Vagina (tissue), 2 donors: ENCODE measurements at regions not wholly inside any gene's neighbourhood (a gene's known extent, or its start where the extent isn't known, plus 50 kb on each side); places are given as distances from the start of the nearest gene placed in this dataset.

Experiments used
- DNase-seq, 2 donors: peaks; one replicate each; pipeline ENCODE4 v3.0.0-alpha.2; 2017; ENCODE audit errors: extremely low spot score in 2 of 2
- H3K27ac ChIP-seq: fragments of 200-600 bp; sonication (generic); one replicate; pipeline ENCODE4 v1.5.1; 2019
- H3K27me3 ChIP-seq: fragments of 200-600 bp; sonication (generic); one replicate; pipeline ENCODE4 v1.5.1; 2019
- H3K36me3 ChIP-seq, 2 donors: fragments of 200-600 bp; sonication (generic); one replicate each; pipeline ENCODE4 v1.5.1; 2017 to 2019
- H3K4me1 ChIP-seq: fragments of 200-600 bp; sonication (generic); one replicate; pipeline ENCODE4 v1.5.1; 2019
- H3K4me3 ChIP-seq, 2 donors: fragments of 200-600 bp; sonication (generic); 1 replicate in 1 of 2; 2 replicates in 1 of 2; pipeline ENCODE4 v1.5.1; 2016 to 2019
- H3K9me3 ChIP-seq: fragments of 200-600 bp; sonication (generic); one replicate; pipeline ENCODE4 v1.5.1; 2019
- POLR2A ChIP-seq, 2 donors: fragments of 450-650 bp; IDR thresholded peaks; one replicate each; pipeline ENCODE4 v1.6.1; 2017; ENCODE audit warnings: antibody characterized with exemption in 2 of 2, mild to moderate bottlenecking in 2 of 2, moderate library complexity in 2 of 2
- POLR2AphosphoS5 ChIP-seq, 2 donors: sonication (generic); formaldehyde crosslinking; IDR thresholded peaks; one replicate each; pipeline ENCODE4 v1.9.0; 2017; ENCODE audit warnings: antibody characterized with exemption in 2 of 2, mild to moderate bottlenecking in 2 of 2, low read depth in 1 of 2; ENCODE audit not compliant: insufficient read depth in 1 of 2
- intact Hi-C: fragments of 100-400 bp; cut with DNase I; formaldehyde crosslinking; loops from one replicate; pipeline ENCODE4 v1.15.1; 2023
- TF ChIP-seq, protein P1 (sequence below), 3 experiments: fragments of 450-650 bp in 2 of 3; fragments of 200-600 bp in 1 of 3; sonication (generic) in 1 of 3; IDR thresholded peaks; one replicate each; pipeline ENCODE4 v1.5.1; 2017 to 2019; ENCODE audit warnings: antibody characterized with exemption in 3 of 3, mild to moderate bottlenecking in 2 of 3, moderate library complexity in 2 of 3

DNA sequence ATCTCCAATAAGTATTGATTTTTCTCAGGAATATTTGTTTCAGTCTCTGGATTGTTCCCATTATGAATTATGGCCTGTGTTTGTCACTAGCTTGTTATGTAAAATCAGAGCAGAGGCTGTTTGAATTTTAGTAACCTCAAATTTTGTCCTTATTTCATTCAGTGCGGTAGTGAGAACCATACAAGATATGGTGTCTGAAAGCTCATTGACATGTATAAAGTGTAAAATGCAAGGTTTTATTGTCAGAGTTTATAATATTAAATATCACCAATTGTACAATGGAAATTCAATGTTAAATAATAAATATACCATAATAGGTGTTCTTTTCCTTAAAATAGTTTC is 353.3 kb upstream of the SYNCRIP start:
- no peak for DNase-seq
- no peaks in the 10 kb centered on the region for H3K27me3 ChIP-seq
- no peak overlapping the region for H3K27ac ChIP-seq
- H3K4me1 ChIP-seq, result no peaks in the 10 kb centered on the region
- H3K9me3 ChIP-seq, result no peaks in the 10 kb centered on the region
- TF ChIP-seq POLR2AphosphoS5 (IDR thresholded peaks at IDR 0.05; ENCODE audit: insufficient read depth in 1 of 2, low read depth in 1 of 2) (no peak), POLR2A (IDR thresholded peaks at IDR 0.05) (no peak)
- TF ChIP-seq, protein P1, sequence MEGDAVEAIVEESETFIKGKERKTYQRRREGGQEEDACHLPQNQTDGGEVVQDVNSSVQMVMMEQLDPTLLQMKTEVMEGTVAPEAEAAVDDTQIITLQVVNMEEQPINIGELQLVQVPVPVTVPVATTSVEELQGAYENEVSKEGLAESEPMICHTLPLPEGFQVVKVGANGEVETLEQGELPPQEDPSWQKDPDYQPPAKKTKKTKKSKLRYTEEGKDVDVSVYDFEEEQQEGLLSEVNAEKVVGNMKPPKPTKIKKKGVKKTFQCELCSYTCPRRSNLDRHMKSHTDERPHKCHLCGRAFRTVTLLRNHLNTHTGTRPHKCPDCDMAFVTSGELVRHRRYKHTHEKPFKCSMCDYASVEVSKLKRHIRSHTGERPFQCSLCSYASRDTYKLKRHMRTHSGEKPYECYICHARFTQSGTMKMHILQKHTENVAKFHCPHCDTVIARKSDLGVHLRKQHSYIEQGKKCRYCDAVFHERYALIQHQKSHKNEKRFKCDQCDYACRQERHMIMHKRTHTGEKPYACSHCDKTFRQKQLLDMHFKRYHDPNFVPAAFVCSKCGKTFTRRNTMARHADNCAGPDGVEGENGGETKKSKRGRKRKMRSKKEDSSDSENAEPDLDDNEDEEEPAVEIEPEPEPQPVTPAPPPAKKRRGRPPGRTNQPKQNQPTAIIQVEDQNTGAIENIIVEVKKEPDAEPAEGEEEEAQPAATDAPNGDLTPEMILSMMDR (IDR thresholded peaks at IDR 0.05), result no peak
- intact Hi-C loops, result no loop called here
- no peak overlapping the region for H3K4me3 ChIP-seq
- no peaks in the 10 kb centered on the region for H3K36me3 ChIP-seq

DNA sequence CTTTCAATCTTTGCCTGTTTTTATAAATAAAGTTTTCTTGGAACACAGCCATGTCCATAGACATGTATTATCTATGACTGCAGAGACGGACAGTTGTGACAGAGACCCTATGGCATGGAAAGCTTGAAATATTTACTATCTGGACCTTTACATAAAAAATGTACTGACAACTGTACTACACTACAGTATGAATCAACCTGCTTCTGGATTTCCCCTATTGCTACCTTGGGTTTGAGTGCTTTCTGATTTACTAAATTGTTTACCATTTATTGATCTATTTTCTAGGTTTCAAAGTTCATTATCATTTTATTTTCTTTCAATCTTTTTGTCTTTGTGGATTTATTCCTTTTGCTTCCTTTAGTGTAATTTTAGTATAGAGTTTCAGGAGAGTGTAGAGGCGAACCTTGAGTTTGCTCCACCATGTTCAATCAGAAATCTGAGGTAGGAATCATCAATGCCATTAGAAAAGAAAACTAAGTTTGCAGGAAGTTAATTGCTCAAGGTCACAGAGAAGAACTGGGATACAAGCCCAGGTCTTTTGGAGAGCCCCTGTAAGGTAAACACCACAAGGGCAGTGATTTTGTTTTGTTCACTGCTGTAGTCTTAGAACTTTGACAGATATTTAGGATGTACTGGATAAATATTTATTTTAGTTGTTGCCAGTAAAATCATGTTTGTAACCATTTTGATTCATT is 352.8 kb upstream of the SYNCRIP start:
- intact Hi-C loops, result no loop called here
- Histone ChIP-seq H3K36me3 (no peaks in the 10 kb centered on the region), H3K4me1 (no peaks in the 10 kb centered on the region), H3K9me3 (no peaks in the 10 kb centered on the region), H3K4me3 (no peak overlapping the region), H3K27ac (no peak overlapping the region), H3K27me3 (no peaks in the 10 kb centered on the region)
- TF ChIP-seq, protein P1 (IDR thresholded peaks at IDR 0.05), result no peak
- no peak for TF ChIP-seq POLR2A (IDR thresholded peaks at IDR 0.05)
- TF ChIP-seq POLR2AphosphoS5 (IDR thresholded peaks at IDR 0.05; ENCODE audit: insufficient read depth in 1 of 2, low read depth in 1 of 2), result no peak
- no peak for DNase-seq

DNA sequence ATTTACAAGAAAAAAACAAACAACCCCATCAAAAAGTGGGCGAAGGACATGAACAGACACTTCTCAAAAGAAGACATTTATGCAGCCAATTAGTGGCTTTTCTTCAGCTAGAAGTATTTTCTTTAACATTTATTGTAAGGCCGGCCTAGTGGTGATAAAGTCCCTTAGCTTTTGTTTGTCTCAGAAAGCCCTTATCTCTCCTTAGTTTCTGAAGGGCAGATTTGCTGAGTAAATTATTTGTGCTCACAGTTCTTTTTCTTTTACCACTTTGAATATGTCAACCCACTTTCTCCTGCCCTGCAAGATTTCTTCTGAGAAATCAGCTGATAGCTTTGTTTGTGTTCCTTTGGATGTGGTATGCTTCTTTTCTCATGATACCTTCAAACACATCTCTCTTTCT is 344.0 kb upstream of the SYNCRIP start:
- Histone ChIP-seq H3K9me3 (no peaks in the 10 kb centered on the region), H3K4me1 (no peaks in the 10 kb centered on the region), H3K27me3 (no peaks in the 10 kb centered on the region), H3K27ac (no peak overlapping the region), H3K4me3 (no peak overlapping the region), H3K36me3 (no peaks in the 10 kb centered on the region)
- intact Hi-C loops, result no loop called here
- TF ChIP-seq POLR2AphosphoS5 (IDR thresholded peaks at IDR 0.05; ENCODE audit: insufficient read depth in 1 of 2, low read depth in 1 of 2) (no peak), POLR2A (IDR thresholded peaks at IDR 0.05) (no peak)
- TF ChIP-seq, protein P1 (IDR thresholded peaks at IDR 0.05), result no peak
- no peak for DNase-seq

DNA sequence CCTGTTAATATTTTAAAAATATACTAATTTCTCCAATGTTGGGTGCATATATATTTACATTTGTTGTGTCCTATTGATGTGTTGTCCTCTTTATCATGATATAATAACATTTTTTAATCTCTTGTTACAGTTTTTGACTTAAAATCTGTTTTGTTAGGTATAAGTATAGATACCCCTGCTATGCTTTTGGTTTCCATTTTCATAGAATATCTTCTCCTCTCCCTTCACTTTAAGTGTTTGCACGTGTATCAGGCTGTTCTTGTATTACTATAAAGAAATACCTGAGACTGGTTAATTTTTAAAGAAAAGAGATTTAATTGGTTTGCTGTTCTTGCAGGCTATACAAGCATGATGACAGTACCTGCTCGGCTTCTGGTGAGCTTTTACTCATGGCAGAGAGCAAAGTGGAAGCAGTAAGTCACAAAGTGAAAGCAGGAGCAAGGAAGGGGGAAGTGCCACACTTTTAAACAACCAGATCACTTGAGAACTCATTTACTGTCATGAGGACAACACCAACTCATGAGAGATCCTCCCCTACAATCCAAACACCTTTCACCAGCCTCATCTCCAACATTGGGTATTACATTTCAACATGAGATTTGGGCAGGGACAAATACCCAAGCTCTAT is 340.5 kb upstream of the SYNCRIP start:
- Histone ChIP-seq H3K4me1 (no peaks in the 10 kb centered on the region), H3K27ac (no peak overlapping the region), H3K4me3 (no peak overlapping the region), H3K36me3 (no peaks in the 10 kb centered on the region), H3K9me3 (no peaks in the 10 kb centered on the region), H3K27me3 (no peaks in the 10 kb centered on the region)
- no peak for DNase-seq
- intact Hi-C loops, result no loop called here
- TF ChIP-seq POLR2A (IDR thresholded peaks at IDR 0.05) (no peak), POLR2AphosphoS5 (IDR thresholded peaks at IDR 0.05; ENCODE audit: insufficient read depth in 1 of 2, low read depth in 1 of 2) (no peak)
- TF ChIP-seq, protein P1 (IDR thresholded peaks at IDR 0.05), result no peak

DNA sequence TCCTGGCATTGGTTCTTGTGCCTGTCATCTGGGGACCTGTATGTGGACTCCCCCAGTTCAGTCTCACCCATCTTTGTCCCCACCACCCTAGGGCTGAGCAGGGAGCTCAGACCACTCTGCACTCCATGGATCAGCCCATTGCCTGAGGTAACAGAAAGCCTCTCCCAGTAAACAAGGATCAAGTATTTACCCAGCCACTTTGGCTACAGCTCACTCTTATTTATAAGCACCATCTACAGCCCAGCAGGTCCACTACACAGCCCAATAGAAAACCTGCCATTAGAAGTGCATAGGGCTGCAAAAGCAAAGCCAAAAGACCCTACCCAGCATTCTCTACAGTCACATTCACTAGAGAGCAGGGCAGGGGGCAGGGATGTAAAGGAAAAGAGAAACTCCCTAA is 335.0 kb upstream of the SYNCRIP start:
- intact Hi-C loops, result no loop called here
- H3K4me1 ChIP-seq, result no peaks in the 10 kb centered on the region
- no peak overlapping the region for H3K27ac ChIP-seq
- TF ChIP-seq POLR2AphosphoS5 (IDR thresholded peaks at IDR 0.05; ENCODE audit: insufficient read depth in 1 of 2, low read depth in 1 of 2), result no peak
- TF ChIP-seq POLR2A (IDR thresholded peaks at IDR 0.05), result no peak
- TF ChIP-seq, protein P1 (IDR thresholded peaks at IDR 0.05), result no peak
- H3K27me3 ChIP-seq, result no peaks in the 10 kb centered on the region
- no peaks in the 10 kb centered on the region for H3K9me3 ChIP-seq
- no peak for DNase-seq
- no peaks in the 10 kb centered on the region for H3K36me3 ChIP-seq
- H3K4me3 ChIP-seq, result no peak overlapping the region
